Right lobe of liver (tissue), 6 donors: ENCODE measurements at regions not wholly inside any gene's neighbourhood (a gene's known extent, or its start where the extent isn't known, plus 50 kb on each side); places are given as distances from the start of the nearest gene placed in this dataset.

Experiments used
- ATAC-seq, 4 donors: fragments of 200-7000 bp; cut with Tn5 transposase; one replicate each; pipeline ENCODE4 v1.9.1; 2020; ENCODE audit warnings: mild to moderate bottlenecking in 4 of 4, moderate library complexity in 4 of 4
- DNase-seq, 3 donors: peaks; one replicate each; pipeline ENCODE4 v3.0.0-alpha.2; 2020
- H3K27ac ChIP-seq, 3 donors: fragments of 200-600 bp; one replicate each; pipeline ENCODE4 v1.8.0; 2022
- H3K27me3 ChIP-seq, 2 donors: fragments of 200-600 bp; one replicate each; pipeline ENCODE4 v1.8.0; 2022
- H3K36me3 ChIP-seq, 4 donors: fragments of 200-600 bp; sonication (generic) in 1 of 4; one replicate each; pipeline versions ENCODE4 v1.5.1 to v1.8.0; 2017 to 2022; ENCODE audit warnings: control low read depth in 1 of 4
- H3K4me1 ChIP-seq, 4 donors: fragments of 200-600 bp; sonication (generic) in 1 of 4; one replicate each; pipeline versions ENCODE4 v1.5.1 to v1.8.0; 2017 to 2022; ENCODE audit warnings: control low read depth in 1 of 4
- H3K4me3 ChIP-seq, 3 donors: fragments of 200-600 bp; one replicate each; pipeline ENCODE4 v1.8.0; 2022
- H3K9me3 ChIP-seq, 4 donors: fragments of 200-600 bp; sonication (generic) in 1 of 4; one replicate each; pipeline versions ENCODE4 v1.5.1 to v1.8.0; 2017 to 2022; ENCODE audit warnings: control low read depth in 1 of 4
- CTCF ChIP-seq, 4 donors: fragments of 200-600 bp in 3 of 4; fragments of 450-650 bp in 1 of 4; IDR thresholded peaks; one replicate each; pipeline versions ENCODE4 v1.5.1 to v1.8.0; 2016 to 2022; ENCODE audit warnings: antibody characterized with exemption in 4 of 4, mild to moderate bottlenecking in 2 of 4
- POLR2A ChIP-seq: fragments of 450-650 bp; IDR thresholded peaks from one replicate; pipeline ENCODE4 v1.6.1; 2017; ENCODE audit warnings: antibody characterized with exemption, mild to moderate bottlenecking
- WGBS: methylation state at CpG from one replicate; pipeline ENCODE4 v1.1.6; 2018; ENCODE audit warnings: low coverage, low lambda C conversion rate; ENCODE audit not compliant: insufficient coverage; ENCODE audit errors: missing lambda C conversion rate; 5-methylcytosine and 5-hydroxymethylcytosine counted together
- intact Hi-C, 2 donors: fragments of 100-400 bp; cut with DNase I; formaldehyde crosslinking; loops; one replicate each; pipeline versions ENCODE4 v1.11.2 to v1.14.1; 2022
- donor health status: DM: no; HTN: yes; CAD: no.
- donor health status: DM: no; HTN: no; CAD: no.
- donor health status: DM: no; HTN: no; CAD: no.
- donor health status: DM: no; HTN: yes; CAD: no.
- donor health status: DM: no; HTN: yes; CAD: no.

- Histone ChIP-seq H3K9me3 (no peaks in the 10 kb centered on the region), H3K27ac (no peak overlapping the region), H3K4me1 (peaks cover 0 to 26% (median 7%) of the 10 kb centered on the region in 4 donors), H3K36me3 (no peaks in the 10 kb centered on the region), H3K27me3 (no peaks in the 10 kb centered on the region), H3K4me3 (no peak overlapping the region)
- WGBS, result 83% methylated on average over 4 of the region's 5 CpGs
- TF ChIP-seq POLR2A (no peak), CTCF (IDR thresholded peaks at IDR 0.05) (no peak)
- ATAC-seq (no peak), DNase-seq (no peak)
- intact Hi-C loops, result no loop called here
These were observed 84.4 kb downstream of the C9orf152 start for GRCh38 chr9:110123341-110124095.

GRCh38 chr9:110124439-110124838, 83.5 kb downstream of the C9orf152 start:
- 82% methylated on average over 4 of the region's 4 CpGs for WGBS
- Histone ChIP-seq H3K27me3 (no peaks in the 10 kb centered on the region), H3K27ac (peak overlapping the region; percentile 51 to 84 (median 64)), H3K4me1 (peaks cover 0 to 31% (median 7%) of the 10 kb centered on the region in 4 donors), H3K9me3 (no peaks in the 10 kb centered on the region), H3K4me3 (no peak overlapping the region), H3K36me3 (no peaks in the 10 kb centered on the region)
- no peak for TF ChIP-seq CTCF (IDR thresholded peaks at IDR 0.05)
- no peak for TF ChIP-seq POLR2A
- no peak for ATAC-seq
- intact Hi-C loops, result no loop called here
- no peak for DNase-seq

- intact Hi-C loops, result no loop called here
- H3K36me3 ChIP-seq, result no peaks in the 10 kb centered on the region
- no peaks in the 10 kb centered on the region for H3K27me3 ChIP-seq
- H3K27ac ChIP-seq, result peak overlapping the region; percentile 64 to 84 (median 75)
- peak overlapping the region in 1 of 3 donors; percentile 1 for H3K4me3 ChIP-seq
- H3K4me1 ChIP-seq, result peaks cover 0 to 31% (median 7%) of the 10 kb centered on the region in 4 donors
- 37% methylated on average over 7 of the region's 16 CpGs for WGBS
- H3K9me3 ChIP-seq, result no peaks in the 10 kb centered on the region
- ATAC-seq, result peak; percentile 92 to 97 (median 95)
- peak; percentile 87 to 93 (median 91) for DNase-seq
- TF ChIP-seq POLR2A, result peak; percentile 56
- TF ChIP-seq CTCF (IDR thresholded peaks at IDR 0.05), result no peak
These were observed 82.7 kb downstream of the C9orf152 start for GRCh38 chr9:110125207-110125751.

- WGBS, result 63% methylated on average over 6 of the region's 8 CpGs
- Histone ChIP-seq H3K9me3 (no peaks in the 10 kb centered on the region), H3K36me3 (no peaks in the 10 kb centered on the region), H3K27me3 (no peaks in the 10 kb centered on the region), H3K4me1 (peaks cover 0 to 31% (median 7%) of the 10 kb centered on the region in 4 donors), H3K4me3 (peak overlapping the region in 2 of 3 donors; percentile 0 to 1), H3K27ac (peak overlapping the region; percentile 64 to 84 (median 75))
- ATAC-seq (no peak), DNase-seq (no peak)
- TF ChIP-seq CTCF (IDR thresholded peaks at IDR 0.05) (no peak), POLR2A (no peak)
- intact Hi-C loops, result no loop called here
These were observed 82.1 kb downstream of the C9orf152 start for GRCh38 chr9:110125763-110126351.
